HCT116 (cell line): ENCODE measurements at regions not wholly inside any gene's neighbourhood (a gene's known extent, or its start where the extent isn't known, plus 50 kb on each side); places are given as distances from the start of the nearest gene placed in this dataset.

Experiments
- ATAC-seq: fragments of 200-7000 bp; cut with Tn5 transposase; 2 replicates; pipeline ENCODE4 v1.9.1; 2020; ENCODE audit warnings: mild to moderate bottlenecking, moderate library complexity
- BruUV-seq: library from RNA; stranded (reverse); fragments of 400-500 nt; replicated peaks from 2 replicates; lab custom pipeline; 2021; lab: Mats Ljungman, UMichigan
- CTCF ChIA-PET: fragments of 300-600 bp; sonication (Branson Sonifier 250); formaldehyde crosslinking; loops from one replicate; lab custom pipeline; 2021; ENCODE audit warnings: antibody characterized with exemption; lab: Charles Lee
- POLR2A ChIA-PET: fragments of 300-600, 350-600 bp; sonication (Branson Sonifier 250); formaldehyde crosslinking; loops from one replicate; lab custom pipeline; 2021; ENCODE audit warnings: antibody characterized with exemption; lab: Charles Lee
- RAD21 ChIA-PET, 2 experiments: fragments of 300-600 bp; sonication (Branson Sonifier 250); formaldehyde crosslinking; loops; one replicate each; lab custom pipeline; 2023; ENCODE audit warnings: low total read pairs in 2 of 2; ENCODE audit not compliant: uncharacterized antibody in 2 of 2, unreplicated experiment in 2 of 2, low non-redundant PET in 1 of 2; lab: Charles Lee
- DNase-seq: peaks from one replicate; pipeline ENCODE4 v3.0.0-alpha.2; 2010; ENCODE audit warnings: low read depth, low spot score
- H2AFZ ChIP-seq: fragments of 200-600 bp; shearing (Covaris generic), sonication (generic); 2 replicates; pipeline ENCODE4 v1.6.1; 2017; ENCODE audit warnings: low read depth, mixed run types, mixed read lengths, antibody characterized with exemption, low read length; ENCODE audit not compliant: poor library complexity, severe bottlenecking
- H3K27ac ChIP-seq: 2 replicates; pipeline ENCODE4 v1.5.1; 2012; ENCODE audit warnings: low read depth, low read length
- H3K27me3 ChIP-seq: fragments of 200-600 bp; sonication (generic); 2 replicates; pipeline ENCODE4 v1.6.1; 2016; ENCODE audit warnings: mixed run types, low read length, mixed read lengths; ENCODE audit not compliant: insufficient read depth
- H3K36me3 ChIP-seq, 2 experiments: fragments of 200-500 bp in 1 of 2; fragments of 200-600 bp in 1 of 2; sonication (Bioruptor generic) in 1 of 2; sonication (generic) in 1 of 2; 2 replicates each; pipeline versions ENCODE4 v1.5.1 to v1.6.1; 2014 to 2016; ENCODE audit warnings: low read length in 2 of 2, inconsistent platforms in 1 of 2, mixed read lengths in 1 of 2, mixed run types in 1 of 2; ENCODE audit not compliant: insufficient read depth in 2 of 2, control insufficient read depth in 1 of 2
- H3K4me1 ChIP-seq, 2 experiments: fragments of 200-600 bp in 1 of 2; sonication (generic) in 1 of 2; 2 replicates each; pipeline versions ENCODE4 v1.5.1 to v1.6.1; 2012 to 2017; ENCODE audit warnings: low read length in 2 of 2, inconsistent platforms in 1 of 2, mild to moderate bottlenecking in 1 of 2, mixed read lengths in 1 of 2, mixed run types in 1 of 2, moderate library complexity in 1 of 2; ENCODE audit not compliant: insufficient read depth in 2 of 2, control insufficient read depth in 1 of 2
- H3K4me2 ChIP-seq: fragments of 200-600 bp; sonication (generic); 2 replicates; pipeline ENCODE4 v1.6.1; 2017; ENCODE audit warnings: mixed run types, low read length, mixed read lengths
- H3K4me3 ChIP-seq, 2 experiments: fragments of 200-600 bp in 1 of 2; sonication (generic) in 1 of 2; replicated peaks in 1 of 2; 2 replicates each; pipeline ENCODE4 v1.5.1; 2011 to 2016; ENCODE audit warnings: low read length in 2 of 2, control low read depth in 1 of 2, low read depth in 1 of 2, mild to moderate bottlenecking in 1 of 2, mixed read lengths in 1 of 2, mixed run types in 1 of 2
- H3K79me2 ChIP-seq: fragments of 200-600 bp; sonication (generic); 2 replicates; pipeline ENCODE4 v1.6.1; 2017; ENCODE audit warnings: mild to moderate bottlenecking, mixed run types, low read length, moderate library complexity, mixed read lengths; ENCODE audit not compliant: insufficient read depth
- H3K9ac ChIP-seq: fragments of 200-600 bp; sonication (generic); 2 replicates; pipeline ENCODE4 v1.6.1; 2016; ENCODE audit warnings: low read length, mixed read lengths
- H3K9me2 ChIP-seq: fragments of 200-600 bp; sonication (generic), shearing (Covaris generic); 2 replicates; pipeline ENCODE4 v1.6.1; 2017; ENCODE audit warnings: mixed run types, mild to moderate bottlenecking, moderate library complexity; ENCODE audit not compliant: insufficient read depth
- H3K9me3 ChIP-seq, 2 experiments: fragments of 200-500 bp in 1 of 2; fragments of 200-600 bp in 1 of 2; sonication (Bioruptor generic) in 1 of 2; sonication (generic) in 1 of 2; 2 replicates each; pipeline ENCODE4 v1.6.1; 2014 to 2017; ENCODE audit warnings: low read length in 2 of 2, mixed read lengths in 2 of 2, inconsistent platforms in 1 of 2, low read depth in 1 of 2, mild to moderate bottlenecking in 1 of 2, mixed run types in 1 of 2, moderate library complexity in 1 of 2; ENCODE audit not compliant: control insufficient read depth in 1 of 2, insufficient read depth in 1 of 2
- H4K20me1 ChIP-seq: fragments of 200-600 bp; sonication (generic), shearing (Covaris generic); 2 replicates; pipeline ENCODE4 v1.6.1; 2017; ENCODE audit warnings: mixed run types, mild to moderate bottlenecking, moderate library complexity; ENCODE audit not compliant: insufficient read depth
- CBX3 ChIP-seq: IDR thresholded peaks from 2 replicates; pipeline ENCODE4 v1.6.1; 2012; ENCODE audit warnings: low read depth
- CEBPB ChIP-seq: IDR thresholded peaks from 2 replicates; pipeline ENCODE4 v1.6.1; 2012; ENCODE audit warnings: low read depth
- EZH2 ChIP-seq: fragments of 200-600 bp; sonication (generic); IDR thresholded peaks from 2 replicates; pipeline ENCODE4 v1.6.1; 2017; ENCODE audit warnings: antibody characterized with exemption, mixed run types
- FOSL1 ChIP-seq: IDR thresholded peaks from 2 replicates; pipeline ENCODE4 v1.6.1; 2012; ENCODE audit warnings: low read depth
- JUND ChIP-seq: IDR thresholded peaks from 2 replicates; pipeline ENCODE4 v1.6.1; 2012
- MAX ChIP-seq: IDR thresholded peaks from 2 replicates; pipeline ENCODE4 v1.6.1; 2012
- POLR2A ChIP-seq: IDR thresholded peaks from 2 replicates; pipeline ENCODE4 v1.7.0; 2011; ENCODE audit warnings: borderline replicate concordance; ENCODE audit not compliant: insufficient read depth, insufficient read length; ENCODE audit errors: extremely low read depth
- REST ChIP-seq: IDR thresholded peaks from 2 replicates; pipeline ENCODE4 v1.6.1; 2012; ENCODE audit warnings: low read depth
- SP1 ChIP-seq: IDR thresholded peaks from 2 replicates; pipeline ENCODE4 v1.6.1; 2012; ENCODE audit warnings: low read depth
- SRF ChIP-seq: IDR thresholded peaks from 2 replicates; pipeline ENCODE4 v1.6.1; 2012; ENCODE audit warnings: low read depth
- ZFX ChIP-seq: fragments of 450-650 bp; IDR thresholded peaks from 2 replicates; pipeline ENCODE4 v1.6.1; 2017
- ZNF274 ChIP-seq: fragments of 200-500 bp; sonication (Bioruptor generic); IDR thresholded peaks from 2 replicates; pipeline ENCODE4 v1.6.1; 2014; ENCODE audit warnings: mild to moderate bottlenecking, low read depth, low read length, inconsistent platforms
- intact Hi-C: fragments of 100-400 bp; cut with micrococcal nuclease; formaldehyde crosslinking; loops from 2 replicates; pipeline ENCODE4 v1.10.0; 2022
- TF ChIP-seq, protein P1 (sequence below), 3 experiments: fragments of 200-600 bp in 1 of 3; sonication (generic) in 1 of 3; IDR thresholded peaks in 2 of 3; conservative IDR thresholded peaks in 1 of 3; 2 replicates each; pipeline ENCODE4 v1.5.1; 2012 to 2017; ENCODE audit warnings: low read depth in 2 of 3, low read length in 2 of 3, antibody characterized with exemption in 1 of 3, borderline replicate concordance in 1 of 3, control low read depth in 1 of 3, mild to moderate bottlenecking in 1 of 3, mixed read lengths in 1 of 3, mixed run types in 1 of 3, moderate library complexity in 1 of 3; ENCODE audit not compliant: insufficient read depth in 1 of 3

GRCh38 chr13:102945324-102945815, 99.5 kb downstream of the ERCC5 start:
- no peaks in the 10 kb centered on the region for H3K9me2 ChIP-seq
- H3K9ac ChIP-seq: no peak overlapping the region
- DNase-seq: no peak
- TF ChIP-seq ZFX (no peak), FOSL1 (no peak), ZNF274 (no peak), CEBPB (no peak), JUND (no peak), POLR2A (no peak), CBX3 (no peak)
- TF ChIP-seq, protein P1, sequence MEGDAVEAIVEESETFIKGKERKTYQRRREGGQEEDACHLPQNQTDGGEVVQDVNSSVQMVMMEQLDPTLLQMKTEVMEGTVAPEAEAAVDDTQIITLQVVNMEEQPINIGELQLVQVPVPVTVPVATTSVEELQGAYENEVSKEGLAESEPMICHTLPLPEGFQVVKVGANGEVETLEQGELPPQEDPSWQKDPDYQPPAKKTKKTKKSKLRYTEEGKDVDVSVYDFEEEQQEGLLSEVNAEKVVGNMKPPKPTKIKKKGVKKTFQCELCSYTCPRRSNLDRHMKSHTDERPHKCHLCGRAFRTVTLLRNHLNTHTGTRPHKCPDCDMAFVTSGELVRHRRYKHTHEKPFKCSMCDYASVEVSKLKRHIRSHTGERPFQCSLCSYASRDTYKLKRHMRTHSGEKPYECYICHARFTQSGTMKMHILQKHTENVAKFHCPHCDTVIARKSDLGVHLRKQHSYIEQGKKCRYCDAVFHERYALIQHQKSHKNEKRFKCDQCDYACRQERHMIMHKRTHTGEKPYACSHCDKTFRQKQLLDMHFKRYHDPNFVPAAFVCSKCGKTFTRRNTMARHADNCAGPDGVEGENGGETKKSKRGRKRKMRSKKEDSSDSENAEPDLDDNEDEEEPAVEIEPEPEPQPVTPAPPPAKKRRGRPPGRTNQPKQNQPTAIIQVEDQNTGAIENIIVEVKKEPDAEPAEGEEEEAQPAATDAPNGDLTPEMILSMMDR (IDR thresholded peaks at IDR 0.05 in 2 of 3, conservative IDR thresholded peaks at IDR 0.05 in 1 of 3; ENCODE audit: borderline replicate concordance in 1 of 3, insufficient read depth in 1 of 3, low read depth in 2 of 3, low read length in 2 of 3): no peak
- no peak for ATAC-seq
- H2AFZ ChIP-seq: no peak overlapping the region
- intact Hi-C loops: no loop called here
- H3K27ac ChIP-seq: no peak overlapping the region
- H3K4me1 ChIP-seq: no peaks in the 10 kb centered on the region
- ChIA-PET POLR2A (no interaction called here), RAD21 (no interaction called here), CTCF (no interaction called here)
- H3K9me3 ChIP-seq: no peaks in the 10 kb centered on the region
- no peaks in the 10 kb centered on the region for H3K79me2 ChIP-seq
- H3K27me3 ChIP-seq: peaks cover 9% of the 10 kb centered on the region; the same call in 1 of the 2 replicates
- no peak overlapping the region for H3K4me3 ChIP-seq
- H3K36me3 ChIP-seq: no peaks in the 10 kb centered on the region
- H4K20me1 ChIP-seq: no peaks in the 10 kb centered on the region
- no peak overlapping the region for H3K4me2 ChIP-seq
- BruUV-seq: no TSS peak

DNA sequence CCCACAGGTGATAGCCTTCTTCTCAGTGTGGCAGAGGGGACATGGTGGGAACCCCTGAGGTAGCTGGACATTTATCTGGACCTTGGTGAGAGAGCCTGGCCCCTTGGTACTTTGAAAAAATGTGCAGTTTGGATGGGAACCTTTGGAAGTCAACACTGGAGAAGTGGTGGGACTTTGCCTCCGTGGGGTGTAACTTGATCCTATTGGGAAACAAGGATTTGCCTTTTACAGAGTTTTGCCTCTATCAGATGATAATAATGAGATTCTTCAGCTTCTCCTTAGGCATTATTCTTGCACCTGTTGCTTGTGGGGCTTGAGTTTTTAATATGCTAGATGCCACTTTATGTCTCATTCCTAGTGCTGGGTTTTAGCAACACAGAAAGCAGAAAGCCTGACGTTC, 99.0 kb downstream of the ERCC5 start:
- no peaks in the 10 kb centered on the region for H3K36me3 ChIP-seq
- ChIA-PET POLR2A (no interaction called here), CTCF (no interaction called here), RAD21 (no interaction called here)
- H3K9me3 ChIP-seq: no peaks in the 10 kb centered on the region
- BruUV-seq: no TSS peak
- no peaks in the 10 kb centered on the region for H3K79me2 ChIP-seq
- no peaks in the 10 kb centered on the region for H3K4me1 ChIP-seq
- no peak overlapping the region for H3K4me2 ChIP-seq
- intact Hi-C loops: no loop called here
- DNase-seq: no peak
- H4K20me1 ChIP-seq: no peaks in the 10 kb centered on the region
- peaks cover 9% of the 10 kb centered on the region; the same call in 1 of the 2 replicates for H3K27me3 ChIP-seq
- TF ChIP-seq SRF (no peak), MAX (no peak), SP1 (no peak), ZFX (no peak), FOSL1 (no peak), REST (no peak), POLR2A (no peak), EZH2 (no peak), CEBPB (no peak)
- TF ChIP-seq, protein P1 (IDR thresholded peaks at IDR 0.05 in 2 of 3, conservative IDR thresholded peaks at IDR 0.05 in 1 of 3; ENCODE audit: borderline replicate concordance in 1 of 3, insufficient read depth in 1 of 3, low read depth in 2 of 3, low read length in 2 of 3): no peak
- no peak overlapping the region for H2AFZ ChIP-seq
- no peaks in the 10 kb centered on the region for H3K9me2 ChIP-seq
- no peak for ATAC-seq
- no peak overlapping the region for H3K27ac ChIP-seq
- H3K9ac ChIP-seq: no peak overlapping the region
- no peak overlapping the region for H3K4me3 ChIP-seq
